Muscle of arm (tissue), 1 donor: ENCODE measurements at regions not wholly inside any gene's neighbourhood (a gene's known extent, or its start where the extent isn't known, plus 50 kb on each side); places are given as distances from the start of the nearest gene placed in this dataset.

Experiments used
- DNase-seq: peaks from one replicate; pipeline ENCODE4 v3.0.0-alpha.2; 2013

GRCh38 chr10:53749439-53749838 is 976.9 kb upstream of the MBL2 start:
- DNase-seq: no peak

GRCh38 chr10:53748319-53748718 is 975.7 kb upstream of the MBL2 start:
- no peak for DNase-seq

GRCh38 chr10:53744746-53745145 is 972.2 kb upstream of the MBL2 start:
- DNase-seq: no peak

GRCh38 chr10:53744176-53744575 is 971.6 kb upstream of the MBL2 start:
- no peak for DNase-seq

GRCh38 chr10:53737132-53737531 is 964.5 kb upstream of the MBL2 start:
- no peak for DNase-seq

- no peak for DNase-seq
These were observed 954.3 kb upstream of the MBL2 start for GRCh38 chr10:53726921-53727320.

GRCh38 chr10:53724581-53724980 is 952.0 kb upstream of the MBL2 start:
- DNase-seq: no peak

- DNase-seq: no peak
These were observed 947.1 kb upstream of the MBL2 start for GRCh38 chr10:53719658-53720057.

GRCh38 chr10:53716156-53716555 is 943.6 kb upstream of the MBL2 start:
- no peak for DNase-seq

GRCh38 chr10:53713431-53713830 is 940.8 kb upstream of the MBL2 start:
- DNase-seq: no peak

- DNase-seq: no peak
These were observed 929.9 kb upstream of the MBL2 start for GRCh38 chr10:53702489-53702888.

- no peak for DNase-seq
These were observed 928.6 kb upstream of the MBL2 start for GRCh38 chr10:53701213-53701612.

GRCh38 chr10:53700278-53700677 is 927.7 kb upstream of the MBL2 start:
- DNase-seq: no peak

GRCh38 chr10:53699684-53700083 is 927.1 kb upstream of the MBL2 start:
- no peak for DNase-seq

- DNase-seq: no peak
These were observed 926.6 kb upstream of the MBL2 start for GRCh38 chr10:53699231-53699630.

- DNase-seq: no peak
These were observed 924.5 kb upstream of the MBL2 start for GRCh38 chr10:53697038-53697437.

GRCh38 chr10:53690524-53691240 is 918.1 kb upstream of the MBL2 start:
- DNase-seq: no peak

GRCh38 chr10:53687800-53688199 is 915.2 kb upstream of the MBL2 start:
- no peak for DNase-seq

GRCh38 chr10:53682885-53683284 is 910.3 kb upstream of the MBL2 start:
- no peak for DNase-seq

GRCh38 chr10:53682458-53682857 is 909.9 kb upstream of the MBL2 start:
- peak; percentile 3 for DNase-seq

- no peak for DNase-seq
These were observed 907.1 kb upstream of the MBL2 start for GRCh38 chr10:53679666-53680065.

GRCh38 chr10:53675177-53675576 is 902.6 kb upstream of the MBL2 start:
- DNase-seq: no peak

- no peak for DNase-seq
These were observed 894.5 kb upstream of the MBL2 start for GRCh38 chr10:53667063-53667462.

GRCh38 chr10:53664282-53665019 is 891.9 kb upstream of the MBL2 start:
- peak; percentile 33 for DNase-seq
